GM12864 (cell line): ENCODE measurements at regions not wholly inside any gene's neighbourhood (a gene's known extent, or its start where the extent isn't known, plus 50 kb on each side); places are given as distances from the start of the nearest gene placed in this dataset.
"Not testable (repeated sequence)": the region's sequence is repeated elsewhere in the genome, so short reads cannot be mapped to it uniquely, and the experiment has no call there.

Source experiments
- DNase-seq: peaks from one replicate; pipeline ENCODE4 v3.0.0-alpha.2; 2011; ENCODE audit warnings: low read depth
- H3K4me3 ChIP-seq: 2 replicates; pipeline ENCODE4 v1.5.1; 2011; ENCODE audit warnings: mild to moderate bottlenecking, low read depth, low read length, control low read depth
- CTCF ChIP-seq: IDR thresholded peaks from 2 replicates; pipeline ENCODE4 v1.5.1; 2011; ENCODE audit warnings: low read depth, mild to moderate bottlenecking, moderate library complexity, low read length, control low read depth, inconsistent platforms; ENCODE audit errors: missing control alignments

- H3K4me3 ChIP-seq, result no peak overlapping the region
- no peak for TF ChIP-seq CTCF
- no peak for DNase-seq
Observed at GRCh38 chr2:75289771-75290170, 90.5 kb upstream of the TACR1 start.

GRCh38 chr2:75289178-75289577 lies 89.9 kb upstream of the TACR1 start:
- DNase-seq, result not testable (repeated sequence)

GRCh38 chr2:75288760-75289159 lies 89.4 kb upstream of the TACR1 start:
- DNase-seq, result no peak
- TF ChIP-seq CTCF, result no peak
- H3K4me3 ChIP-seq, result no peak overlapping the region

More at GRCh38 chr2:75289178-75289577, 89.9 kb upstream of the TACR1 start:
- not testable (repeated sequence) for H3K4me3 ChIP-seq

GRCh38 chr2:75287624-75288316 lies 88.5 kb upstream of the TACR1 start:
- no peak for DNase-seq
- H3K4me3 ChIP-seq, result no peak overlapping the region
- no peak for TF ChIP-seq CTCF

- no peak for TF ChIP-seq CTCF
- DNase-seq, result no peak
- no peak overlapping the region for H3K4me3 ChIP-seq
Observed at GRCh38 chr2:75284345-75284744, 85.0 kb upstream of the TACR1 start.

- H3K4me3 ChIP-seq, result no peak overlapping the region
- TF ChIP-seq CTCF, result no peak
- no peak for DNase-seq
Observed at GRCh38 chr2:75278821-75279379, 79.6 kb upstream of the TACR1 start.

- H3K4me3 ChIP-seq, result no peak overlapping the region
- DNase-seq, result no peak
- TF ChIP-seq CTCF, result no peak
Observed at GRCh38 chr2:75278314-75278713, 79.0 kb upstream of the TACR1 start.
